HG02763 (cell line): ENCODE measurements at regions not wholly inside any gene's neighbourhood (a gene's known extent, or its start where the extent isn't known, plus 50 kb on each side); places are given as distances from the start of the nearest gene placed in this dataset.

Experiments used
- ATAC-seq: cut with Tn5 transposase; IDR thresholded peaks from one replicate; pipeline ENCODE4 v1.9.1; 2021; ENCODE audit warnings: mild to moderate bottlenecking, moderate library complexity; ENCODE audit not compliant: unreplicated experiment

GRCh38 chr6:138550346-138550767 is 51.1 kb upstream of the NHSL1 start:
- no peak for ATAC-seq

- no peak for ATAC-seq
Observed at GRCh38 chr6:138554146-138554545, 54.9 kb upstream of the NHSL1 start.

GRCh38 chr6:138555421-138555988 is 56.2 kb upstream of the NHSL1 start:
- ATAC-seq: no peak

DNA sequence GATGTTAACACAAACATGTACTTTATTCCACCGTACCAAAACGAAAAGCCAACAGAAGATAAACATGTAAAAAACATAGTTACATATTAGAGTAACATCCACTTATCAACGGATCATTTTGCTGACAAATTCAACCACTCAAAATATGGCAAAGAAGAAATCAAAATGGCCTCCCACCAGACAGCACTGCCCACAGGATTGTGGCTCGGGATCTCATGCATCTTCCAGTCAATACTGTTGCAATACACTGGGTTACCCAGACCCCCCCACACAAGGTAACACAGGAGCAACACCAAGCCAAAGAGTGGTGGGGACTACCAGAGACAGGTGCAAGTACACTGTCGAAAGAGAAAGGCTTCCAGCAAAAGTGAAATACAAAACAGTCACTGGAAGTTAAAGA is 57.9 kb upstream of the NHSL1 start:
- no peak for ATAC-seq

- no peak for ATAC-seq
Observed at GRCh38 chr6:138559143-138559542, 59.8 kb upstream of the NHSL1 start.

- no peak for ATAC-seq
Observed at GRCh38 chr6:138560130-138560860, 61.0 kb upstream of the NHSL1 start.

- no peak for ATAC-seq
Observed at GRCh38 chr6:138562691-138563090, 63.4 kb upstream of the NHSL1 start.

- ATAC-seq: no peak
Observed at GRCh38 chr6:138563231-138563630, 63.9 kb upstream of the NHSL1 start.

DNA sequence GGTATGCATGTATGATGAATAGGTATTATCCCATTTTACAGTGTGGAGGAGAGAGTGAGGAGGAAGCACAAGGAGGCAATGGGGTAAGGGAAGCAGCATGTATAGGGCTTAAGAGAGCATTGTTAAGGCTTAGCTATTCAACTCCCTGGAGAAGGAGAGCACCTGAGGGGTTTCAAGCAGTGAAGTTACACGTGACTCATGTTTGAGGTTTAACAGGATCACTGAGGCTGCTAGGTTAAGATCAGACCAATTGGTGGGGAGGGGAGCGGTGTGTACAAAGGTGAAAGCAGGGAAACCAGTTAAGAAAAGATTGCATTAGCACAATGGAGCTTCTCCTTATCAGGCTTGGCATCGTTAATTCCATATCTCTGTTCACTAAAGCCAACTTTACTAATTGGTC is 64.4 kb upstream of the NHSL1 start:
- no peak for ATAC-seq

DNA sequence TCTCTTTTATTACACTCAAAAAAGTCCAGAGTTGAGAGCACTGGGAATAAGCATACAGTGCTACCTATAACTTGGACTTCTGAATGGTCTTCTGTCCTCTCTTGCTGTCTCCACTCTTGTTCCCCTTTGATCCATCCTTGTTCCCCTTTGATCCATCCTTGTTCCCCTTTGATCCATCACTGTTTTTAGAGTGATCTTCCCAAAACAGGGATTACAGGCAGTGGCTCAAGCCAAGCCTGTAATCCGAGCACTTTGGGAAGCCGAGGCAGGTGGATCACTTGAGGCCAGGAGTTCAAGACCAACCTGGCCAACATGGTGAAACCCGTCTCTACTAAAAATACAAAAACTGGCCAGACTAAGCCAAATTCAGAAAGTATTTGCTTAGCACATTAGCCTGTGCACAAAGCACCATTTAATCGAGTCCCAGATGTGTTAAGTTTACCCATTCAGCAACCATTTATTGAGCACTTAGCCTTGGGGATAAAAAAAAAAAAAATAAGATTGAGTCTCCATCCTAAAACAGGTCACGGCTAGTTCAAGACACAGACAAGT is 65.0 kb upstream of the NHSL1 start:
- no peak for ATAC-seq

GRCh38 chr6:138567052-138567451 is 67.8 kb upstream of the NHSL1 start:
- no peak for ATAC-seq

DNA sequence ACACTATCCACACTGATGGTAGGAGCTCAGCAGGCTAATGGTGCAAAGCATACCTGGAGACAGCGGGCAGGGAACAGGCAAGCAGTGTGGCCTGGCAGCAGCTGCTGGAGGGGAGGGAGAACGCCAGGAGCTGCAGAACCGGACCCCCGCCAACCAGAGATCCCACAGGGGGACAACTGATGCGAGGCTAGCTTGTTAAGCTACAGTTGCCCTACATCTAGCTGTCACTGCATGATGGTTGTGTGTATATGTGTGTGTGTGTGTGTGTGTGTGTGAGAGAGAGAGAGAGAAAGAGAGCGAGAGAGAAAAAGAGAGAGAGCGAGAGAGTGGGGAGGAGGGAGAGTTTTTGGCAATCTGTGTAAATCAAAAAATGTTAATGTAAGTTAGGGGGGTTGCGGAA is 69.7 kb upstream of the NHSL1 start:
- no peak for ATAC-seq

GRCh38 chr6:138569554-138569953 is 70.3 kb upstream of the NHSL1 start:
- ATAC-seq: no peak

GRCh38 chr6:138569970-138570724 is 70.9 kb upstream of the NHSL1 start:
- no peak for ATAC-seq

DNA sequence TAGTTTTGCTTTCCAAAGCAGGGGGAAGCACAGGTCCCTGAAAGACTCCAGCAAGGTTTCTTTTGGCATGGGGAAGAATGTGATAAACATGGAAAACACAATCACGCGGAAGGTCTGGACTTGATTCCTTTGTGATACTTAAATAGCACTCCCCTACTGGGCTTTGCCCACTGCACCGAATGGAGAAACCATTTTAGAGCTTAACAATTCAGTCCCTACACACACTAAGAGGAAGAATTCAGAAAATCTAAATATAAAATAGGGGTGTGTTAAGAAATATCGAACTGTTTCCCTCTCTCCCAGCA is 71.4 kb upstream of the NHSL1 start:
- no peak for ATAC-seq

GRCh38 chr6:138571181-138571580 is 71.9 kb upstream of the NHSL1 start:
- no peak for ATAC-seq

DNA sequence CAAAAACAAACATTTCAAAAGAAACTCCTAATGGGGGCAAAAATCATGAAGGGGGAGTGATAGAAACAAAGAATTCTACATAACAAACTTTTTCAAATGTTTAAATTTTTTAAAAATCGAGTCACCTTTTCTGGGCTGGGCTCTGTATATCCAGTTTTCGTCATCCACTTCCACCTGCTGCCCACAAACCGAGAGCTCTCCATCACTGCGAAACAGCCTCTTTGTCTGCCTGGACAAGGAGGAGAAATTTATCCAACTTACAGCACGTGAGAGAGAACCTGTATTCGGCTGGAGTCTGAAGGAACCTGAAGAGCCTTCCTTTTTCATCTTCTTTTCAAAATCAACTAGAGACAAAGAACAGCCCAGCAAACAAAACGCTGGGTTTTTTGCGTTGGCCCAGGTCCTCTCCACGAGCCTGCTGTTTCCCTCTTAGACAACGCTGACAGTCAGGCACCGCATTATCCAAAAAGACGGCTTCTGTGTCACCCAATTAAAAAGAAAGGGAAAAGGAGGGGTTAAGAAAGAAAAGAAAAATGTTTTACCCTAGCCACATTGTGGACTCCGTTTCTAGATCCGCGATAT is 72.4 kb upstream of the NHSL1 start:
- ATAC-seq: no peak

DNA sequence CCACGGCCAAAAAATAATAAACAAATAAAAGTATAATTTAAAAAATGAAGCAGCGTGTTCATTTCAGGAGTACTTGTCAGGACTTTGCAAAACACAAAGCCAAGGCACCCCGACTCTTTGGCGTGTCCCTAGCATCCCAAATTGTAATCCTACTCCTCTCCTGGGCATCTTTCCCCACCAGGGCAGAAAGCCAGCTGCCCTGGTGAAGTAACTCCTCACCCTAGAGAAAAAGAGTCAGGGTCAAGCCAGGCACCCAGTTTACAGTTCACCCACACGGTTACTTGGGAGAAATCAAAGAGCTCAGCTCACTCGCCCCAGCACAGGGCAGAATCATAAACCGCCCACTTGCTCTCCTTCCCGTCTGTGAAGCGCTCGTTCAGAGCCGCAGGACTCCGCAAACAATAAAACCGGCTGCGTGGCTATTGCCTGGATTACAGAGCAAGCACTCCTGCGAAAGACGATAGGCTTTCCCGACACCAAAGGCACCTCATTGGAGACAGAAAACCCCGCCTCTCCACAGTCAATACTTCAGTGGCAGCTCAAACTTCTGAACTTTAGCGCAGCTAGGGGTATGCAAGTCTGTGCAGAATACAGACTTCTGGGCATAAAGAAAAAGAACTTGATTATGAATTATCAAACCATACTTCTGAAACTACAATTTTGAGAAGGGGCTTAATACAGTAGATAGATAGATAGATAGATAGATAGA is 73.0 kb upstream of the NHSL1 start:
- ATAC-seq: no peak

DNA sequence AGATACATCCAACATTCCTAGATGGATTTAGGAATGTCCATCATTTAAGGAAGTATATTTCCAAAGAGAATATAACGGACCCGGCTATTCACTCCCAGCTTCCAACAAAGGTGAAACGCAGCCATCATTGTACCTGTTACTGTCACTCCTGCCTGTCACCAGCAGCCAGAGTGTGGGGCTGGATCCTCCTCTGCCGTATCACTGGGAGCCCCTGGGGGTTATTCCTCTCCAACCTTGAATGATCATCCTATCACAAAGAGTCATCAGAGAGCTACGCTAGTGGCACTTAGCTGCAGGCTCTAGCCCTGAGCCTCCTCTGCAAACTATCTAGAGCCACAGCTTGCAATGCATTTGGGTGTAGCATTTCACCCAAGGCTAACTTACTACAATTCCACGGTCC is 73.6 kb upstream of the NHSL1 start:
- ATAC-seq: no peak

GRCh38 chr6:138575257-138575656 is 76.0 kb upstream of the NHSL1 start:
- ATAC-seq: no peak

DNA sequence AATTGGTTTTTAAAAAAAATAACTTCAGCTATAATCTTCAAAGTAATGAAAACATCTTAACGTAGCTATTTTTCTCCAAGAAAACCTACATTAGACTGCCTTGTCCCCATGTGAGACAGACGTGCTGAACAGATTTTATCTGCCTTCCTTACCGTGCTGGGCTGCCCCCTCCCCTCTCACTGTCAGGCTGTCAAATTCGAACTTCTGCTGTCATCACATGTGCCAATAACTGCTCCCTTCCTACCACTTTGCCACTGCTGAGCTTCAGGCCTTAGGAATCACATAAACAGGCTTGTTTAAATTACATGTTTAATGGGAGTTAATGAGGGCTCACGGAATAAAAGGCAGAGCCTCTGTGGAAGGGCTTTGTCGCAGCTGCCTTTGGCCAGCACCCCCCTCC is 77.0 kb upstream of the NHSL1 start:
- no peak for ATAC-seq
